Activated CD4-positive, alpha-beta T cell treated with anti-CD3 and anti-CD28 coated beads, Interleukin-2, amount 50 U/mL, for 1 hour (primary cell): ENCODE measurements at regions not wholly inside any gene's neighbourhood (a gene's known extent, or its start where the extent isn't known, plus 50 kb on each side); places are given as distances from the start of the nearest gene placed in this dataset.

Experiments
- DNase-seq: peaks from one replicate; pipeline ENCODE4 v3.0.0-alpha.2; 2020

DNA sequence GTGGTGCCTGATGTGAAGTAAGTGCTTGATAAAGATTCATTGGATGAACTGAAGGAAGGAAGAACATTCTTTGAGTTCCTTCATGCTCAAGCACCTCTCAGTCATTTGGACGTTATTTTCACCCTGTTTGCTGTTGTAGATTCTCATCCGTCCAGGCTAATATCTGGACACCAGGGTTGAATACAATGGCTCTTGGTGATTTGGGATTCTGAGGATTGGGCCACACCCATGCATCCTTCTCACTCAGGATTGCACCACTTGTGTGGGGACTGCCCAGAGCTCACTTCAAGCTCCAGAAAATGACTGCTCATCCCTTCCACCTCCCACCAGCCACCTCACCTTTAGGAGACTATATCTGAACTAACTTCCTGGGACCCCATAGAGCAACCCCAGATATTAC lies 117.1 kb upstream of the IPO9 start:
- no peak for DNase-seq

- DNase-seq = no peak
Observed at GRCh38 chr1:201712387-201713085, 116.4 kb upstream of the IPO9 start.

GRCh38 chr1:201713086-201713810 lies 115.7 kb upstream of the IPO9 start:
- DNase-seq = no peak

DNA sequence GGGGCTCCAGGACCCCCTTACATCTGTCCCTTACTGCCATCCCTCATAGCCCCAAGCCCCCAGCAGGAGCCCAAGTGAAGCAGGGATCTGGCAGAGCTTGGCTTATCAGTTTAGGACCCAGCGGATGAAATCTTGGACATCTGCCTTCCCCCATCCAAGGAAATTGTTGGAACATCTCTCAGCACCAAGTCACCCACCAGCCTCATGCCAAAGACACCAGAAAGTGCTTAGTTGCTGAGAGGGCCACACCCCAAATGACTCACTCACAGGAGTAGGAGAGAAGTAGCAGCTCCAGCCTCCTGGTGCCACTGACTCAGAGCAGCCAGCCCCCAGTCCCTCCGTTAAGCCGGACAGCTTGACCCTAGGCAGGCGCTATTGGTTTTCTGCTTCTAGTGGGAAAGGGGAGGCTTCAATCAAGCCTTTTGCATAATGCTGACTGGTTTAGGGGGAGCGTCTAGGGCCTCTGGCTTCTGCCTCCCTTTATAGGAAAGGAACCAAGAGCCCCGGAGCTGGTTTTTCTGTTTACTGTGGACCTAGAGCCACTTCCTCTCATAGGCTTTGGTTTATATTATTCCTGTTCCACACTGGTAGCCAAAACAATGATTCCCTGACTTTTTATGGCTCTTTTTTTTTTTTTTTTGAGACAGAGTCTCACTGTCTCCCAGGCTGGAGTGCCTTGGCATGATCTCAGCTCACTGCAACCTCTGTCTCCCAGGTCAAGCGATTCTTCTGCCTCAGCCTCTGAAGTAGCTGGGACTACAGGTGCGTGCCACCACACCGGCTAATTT lies 114.2 kb upstream of the IPO9 start:
- DNase-seq = no peak

DNA sequence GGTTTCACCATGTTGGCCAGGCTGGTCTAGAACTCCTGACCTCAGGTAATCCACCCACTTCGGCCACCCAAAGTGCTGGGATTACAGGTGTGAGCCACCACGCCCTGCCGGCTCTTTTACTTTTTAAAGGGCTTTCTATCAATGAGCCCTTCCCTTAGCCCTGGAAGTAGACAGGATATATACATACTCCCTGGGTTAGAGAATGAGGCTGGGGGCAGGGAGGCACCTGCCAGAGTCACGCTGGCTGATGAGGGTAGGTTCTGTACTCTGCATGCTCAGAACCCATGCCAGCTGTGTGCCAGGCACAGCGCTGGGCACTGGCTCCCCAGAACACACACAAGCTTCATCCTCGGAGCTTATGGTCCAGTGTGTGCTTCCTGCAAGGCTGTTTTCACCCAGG lies 113.6 kb upstream of the IPO9 start:
- no peak for DNase-seq

GRCh38 chr1:201715801-201716741 lies 112.9 kb upstream of the IPO9 start:
- DNase-seq = no peak

- no peak for DNase-seq
Observed at GRCh38 chr1:201716742-201717135, 112.2 kb upstream of the IPO9 start.

- no peak for DNase-seq
Observed at GRCh38 chr1:201717286-201717685, 111.7 kb upstream of the IPO9 start.

DNA sequence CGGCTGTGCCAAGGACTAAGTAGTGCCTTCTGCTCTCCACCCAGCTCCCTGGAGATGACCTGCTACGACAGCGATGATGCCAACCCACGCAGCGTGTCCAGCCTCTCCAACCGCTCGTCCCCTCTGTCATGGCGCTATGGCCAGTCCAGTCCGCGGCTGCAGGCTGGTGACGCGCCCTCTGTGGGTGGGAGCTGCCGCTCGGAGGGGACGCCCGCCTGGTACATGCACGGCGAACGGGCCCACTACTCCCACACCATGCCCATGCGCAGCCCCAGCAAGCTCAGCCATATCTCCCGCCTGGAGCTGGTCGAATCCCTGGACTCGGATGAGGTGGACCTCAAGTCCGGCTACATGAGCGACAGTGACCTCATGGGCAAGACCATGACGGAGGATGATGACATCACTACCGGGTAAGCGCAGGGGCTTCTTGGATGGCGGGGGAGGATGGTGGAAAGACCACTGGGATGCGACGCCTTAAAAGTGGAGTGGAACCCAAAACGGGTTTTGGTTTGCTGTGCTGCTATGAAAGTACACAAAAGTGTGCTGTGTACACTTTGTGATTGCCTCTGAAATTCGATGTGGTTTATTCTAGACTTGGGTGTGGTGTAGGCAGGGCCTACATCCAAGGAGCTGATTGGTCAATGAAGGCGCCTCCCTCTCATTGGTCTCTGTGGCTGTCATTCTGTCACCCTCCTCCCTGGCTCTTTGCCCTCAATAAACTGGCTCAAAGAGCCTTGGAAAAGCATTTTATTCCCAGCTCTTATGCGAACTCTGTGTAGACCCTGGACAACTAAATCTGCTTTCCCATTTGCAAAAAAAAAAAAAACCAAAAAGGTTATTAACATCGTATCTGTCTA lies 110.4 kb upstream of the IPO9 start:
- DNase-seq = no peak

DNA sequence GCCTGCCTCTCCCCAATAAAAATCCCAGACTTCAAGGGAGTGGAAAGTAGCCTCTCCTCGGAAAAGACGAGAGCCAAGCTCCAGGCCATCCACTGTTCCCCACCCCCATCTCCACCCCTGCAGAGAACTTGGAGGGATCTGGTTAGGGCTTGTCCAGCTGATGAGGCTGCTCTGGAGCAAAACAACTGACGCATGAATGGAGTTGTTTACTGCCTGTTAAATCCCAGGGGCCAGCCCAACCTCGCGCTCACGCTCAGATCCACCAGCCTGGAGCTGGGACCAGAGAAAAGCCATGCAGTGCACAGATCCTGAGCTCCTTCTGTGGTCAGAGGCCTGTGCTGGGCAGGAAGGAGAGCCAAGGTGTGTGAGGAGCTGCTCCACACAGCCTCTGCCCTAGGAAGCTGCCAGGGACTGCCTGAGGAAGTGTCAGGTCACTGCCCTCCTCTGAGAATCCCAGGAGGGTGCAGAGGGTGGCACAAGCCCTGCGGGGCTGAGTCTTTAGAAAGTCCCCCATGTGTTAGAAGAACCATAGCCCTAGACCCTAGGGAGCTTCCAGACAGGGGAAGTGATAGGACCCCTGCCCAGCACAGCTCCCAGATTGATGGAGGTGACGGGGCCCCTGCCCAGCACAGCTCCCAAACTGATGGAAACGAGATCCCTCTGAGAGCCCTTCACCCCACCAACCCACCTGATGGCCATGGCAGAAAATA lies 109.0 kb upstream of the IPO9 start:
- no peak for DNase-seq

DNA sequence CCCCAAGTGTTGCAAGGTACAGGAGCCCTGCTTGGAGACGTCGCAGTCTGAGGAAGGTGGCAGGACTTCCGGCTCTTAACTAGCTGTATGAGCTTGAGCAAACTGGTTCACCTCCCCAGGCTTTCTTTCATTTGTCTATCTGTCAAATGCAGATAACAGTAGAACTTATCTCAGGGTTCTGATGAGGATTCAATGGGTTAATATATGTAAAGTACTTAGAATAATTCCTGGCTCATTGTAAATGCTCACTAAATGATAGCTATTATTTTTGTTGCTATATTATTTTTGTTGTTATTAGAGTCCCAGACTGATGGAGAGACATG lies 108.5 kb upstream of the IPO9 start:
- DNase-seq = no peak

DNA sequence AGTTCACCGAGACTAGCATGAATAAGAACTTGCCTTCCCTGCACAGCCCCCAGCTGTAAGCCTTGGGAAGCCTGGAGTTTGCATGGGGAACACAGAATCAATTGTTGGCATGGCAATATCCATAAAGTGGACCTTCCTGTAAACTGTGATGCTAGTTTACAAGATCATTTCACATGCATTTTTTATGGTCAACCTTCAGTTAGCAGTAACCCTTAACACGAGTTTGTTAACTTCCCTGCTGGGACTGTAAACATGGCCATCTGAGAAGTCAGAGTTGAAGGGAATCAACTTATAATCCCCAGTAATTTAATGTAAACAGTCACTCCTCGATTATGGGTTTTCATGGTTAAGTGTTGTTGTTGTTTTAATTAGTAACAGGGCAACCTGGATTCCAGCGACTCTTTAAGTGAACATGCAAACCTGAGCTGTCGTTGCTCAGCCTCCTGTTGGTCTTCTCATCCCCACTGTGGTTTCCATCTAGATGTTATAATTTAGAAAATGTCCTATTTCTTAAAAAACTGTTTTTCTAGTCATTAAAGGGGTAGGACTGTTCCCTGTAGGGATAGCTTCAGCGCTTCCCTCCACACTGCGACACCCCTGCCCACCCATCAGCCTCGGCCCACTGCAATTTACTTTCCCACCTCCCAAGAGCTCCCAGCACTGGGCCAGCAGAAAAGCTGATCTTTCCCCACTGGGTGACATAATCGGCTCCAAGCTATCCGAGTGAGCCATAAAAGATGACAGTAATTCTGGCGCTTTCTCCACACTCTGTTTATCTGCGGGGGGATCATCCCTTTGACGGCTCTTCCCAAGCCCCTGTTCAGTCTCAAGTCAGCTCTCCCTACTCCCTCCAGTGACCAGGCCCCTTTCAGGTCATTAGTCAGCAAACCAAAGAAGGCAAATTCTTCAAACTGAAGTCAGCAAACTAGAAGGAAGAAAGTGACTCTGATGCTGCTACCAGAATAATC lies 107.6 kb upstream of the IPO9 start:
- DNase-seq = no peak

- DNase-seq = no peak
Observed at GRCh38 chr1:201724039-201724765, 104.8 kb upstream of the IPO9 start.

GRCh38 chr1:201724766-201725118 lies 104.2 kb upstream of the IPO9 start:
- no peak for DNase-seq

- DNase-seq = no peak
Observed at GRCh38 chr1:201726700-201727099, 102.3 kb upstream of the IPO9 start.

DNA sequence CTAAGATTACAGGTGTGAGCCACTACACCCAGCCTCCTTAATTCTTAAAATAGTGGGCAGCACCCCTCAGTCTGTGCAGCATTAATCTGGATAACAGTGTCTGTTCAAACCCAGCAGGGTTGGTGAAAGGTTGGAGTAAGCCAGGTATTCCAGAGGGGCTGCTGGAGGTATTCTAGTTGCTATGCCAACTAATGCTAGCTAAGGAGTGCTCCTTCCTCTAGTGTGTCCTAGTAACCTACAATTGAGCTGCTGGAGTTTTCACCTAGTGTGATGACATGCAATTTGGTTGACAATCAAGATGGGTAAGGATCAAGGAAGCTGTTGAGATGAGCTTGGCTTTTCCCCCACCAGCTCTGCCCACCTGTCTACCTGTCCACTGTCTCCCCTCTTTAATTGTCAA lies 100.2 kb upstream of the IPO9 start:
- DNase-seq = no peak

DNA sequence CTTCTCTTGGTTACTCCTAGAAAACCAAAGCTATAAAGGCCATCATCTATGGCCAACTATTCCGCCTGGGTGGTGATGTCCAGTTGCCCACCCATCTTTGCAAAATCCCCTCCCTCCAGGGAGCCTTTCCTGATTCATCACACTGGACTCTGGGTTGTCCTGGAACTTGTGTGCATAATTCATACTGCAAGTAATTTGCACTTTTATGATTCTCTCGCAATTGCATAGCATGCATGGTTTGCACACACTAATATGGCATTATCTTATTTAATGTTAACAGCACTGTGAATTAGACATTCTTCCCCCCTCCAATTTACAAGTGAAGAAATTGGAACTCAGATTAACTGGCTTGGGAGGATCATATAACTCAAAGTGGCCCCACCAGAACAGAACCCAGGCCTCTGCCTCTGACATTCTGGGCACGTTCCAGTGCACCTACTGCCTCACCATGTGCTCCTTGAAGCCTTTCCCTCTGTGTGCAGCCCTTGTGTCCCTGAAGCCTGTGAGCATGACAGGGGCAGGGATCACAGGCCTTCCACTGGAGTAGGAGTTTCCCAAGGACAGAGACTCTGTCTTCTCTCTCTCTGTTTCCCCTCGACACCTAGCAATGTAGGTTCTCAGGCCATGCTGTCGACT lies 98.9 kb upstream of the IPO9 start:
- no peak for DNase-seq

- DNase-seq = no peak
Observed at GRCh38 chr1:201730611-201731010, 98.3 kb upstream of the IPO9 start.

GRCh38 chr1:201731142-201731541 lies 97.8 kb upstream of the IPO9 start:
- DNase-seq = no peak
